Ishikawa (cell line): ENCODE measurements at regions not wholly inside any gene's neighbourhood (a gene's known extent, or its start where the extent isn't known, plus 50 kb on each side); places are given as distances from the start of the nearest gene placed in this dataset.

Source experiments
- CEBPB ChIP-seq: IDR thresholded peaks from 2 replicates; pipeline ENCODE4 v1.6.1; 2012
- CREB1 ChIP-seq: IDR thresholded peaks from 2 replicates; pipeline ENCODE4 v1.6.1; 2012; ENCODE audit warnings: low read depth
- EGR1 ChIP-seq: IDR thresholded peaks from 2 replicates; pipeline ENCODE4 v1.6.1; 2012
- EP300 ChIP-seq: IDR thresholded peaks from 2 replicates; pipeline ENCODE4 v1.6.1; 2012; ENCODE audit warnings: borderline replicate concordance
- FOXM1 ChIP-seq: IDR thresholded peaks from 2 replicates; pipeline ENCODE4 v1.6.1; 2012; ENCODE audit warnings: low read depth, borderline replicate concordance
- MAX ChIP-seq: IDR thresholded peaks from 2 replicates; pipeline ENCODE4 v1.6.1; 2012
- NFIC ChIP-seq: IDR thresholded peaks from 2 replicates; pipeline ENCODE4 v1.6.1; 2012
- RAD21 ChIP-seq: IDR thresholded peaks from 2 replicates; pipeline ENCODE4 v1.6.1; 2012; ENCODE audit warnings: low read depth
- REST ChIP-seq: IDR thresholded peaks from 2 replicates; pipeline ENCODE4 v1.6.1; 2012; ENCODE audit warnings: low read depth, mild to moderate bottlenecking
- TAF1 ChIP-seq: IDR thresholded peaks from 2 replicates; pipeline ENCODE4 v1.6.1; 2012; ENCODE audit warnings: low read depth, mild to moderate bottlenecking
- TCF12 ChIP-seq: IDR thresholded peaks from 2 replicates; pipeline ENCODE4 v1.6.1; 2012; ENCODE audit warnings: low read depth
- TEAD4 ChIP-seq: IDR thresholded peaks from 2 replicates; pipeline ENCODE4 v1.6.1; 2012
- USF1 ChIP-seq: IDR thresholded peaks from 2 replicates; pipeline ENCODE4 v1.6.1; 2012
- YY1 ChIP-seq: IDR thresholded peaks from 2 replicates; pipeline ENCODE4 v1.6.1; 2012; ENCODE audit warnings: low read depth
- ZBTB7A ChIP-seq: IDR thresholded peaks from 2 replicates; pipeline ENCODE4 v1.6.1; 2012; ENCODE audit warnings: low read depth

GRCh38 chr20:22836877-22837276 is 198.2 kb upstream of the SSTR4 start:
- TF ChIP-seq CREB1 (no peak), CEBPB (no peak), ZBTB7A (no peak), YY1 (no peak), EGR1 (no peak)

GRCh38 chr20:22838001-22838400 is 197.1 kb upstream of the SSTR4 start:
- TF ChIP-seq NFIC, result no peak
- TF ChIP-seq YY1, result no peak

GRCh38 chr20:22841846-22842245 is 193.3 kb upstream of the SSTR4 start:
- no peak for TF ChIP-seq TAF1
- TF ChIP-seq MAX, result no peak
- no peak for TF ChIP-seq TEAD4
- no peak for TF ChIP-seq NFIC
- TF ChIP-seq EP300, result no peak
- TF ChIP-seq YY1, result no peak

- no peak for TF ChIP-seq TCF12
- TF ChIP-seq TAF1, result no peak
- no peak for TF ChIP-seq ZBTB7A
- no peak for TF ChIP-seq TEAD4
- TF ChIP-seq CEBPB, result no peak
- TF ChIP-seq EP300, result no peak
- no peak for TF ChIP-seq NFIC
- TF ChIP-seq YY1, result no peak
These were observed 192.3 kb upstream of the SSTR4 start for GRCh38 chr20:22842793-22843192.

GRCh38 chr20:22844959-22845358 is 190.2 kb upstream of the SSTR4 start:
- no peak for TF ChIP-seq TEAD4
- no peak for TF ChIP-seq MAX
- no peak for TF ChIP-seq YY1
- TF ChIP-seq TCF12, result no peak

GRCh38 chr20:22846863-22847262 is 188.2 kb upstream of the SSTR4 start:
- TF ChIP-seq MAX (no peak), ZBTB7A (no peak), NFIC (no peak), EP300 (no peak), TCF12 (no peak), TEAD4 (no peak), YY1 (no peak), REST (no peak), CEBPB (no peak)

GRCh38 chr20:22848364-22848763 is 186.7 kb upstream of the SSTR4 start:
- TF ChIP-seq CEBPB (no peak), RAD21 (no peak), YY1 (no peak), USF1 (no peak), NFIC (no peak), CREB1 (no peak), EP300 (no peak)

- TF ChIP-seq NFIC, result no peak
- TF ChIP-seq MAX, result no peak
These were observed 173.7 kb upstream of the SSTR4 start for GRCh38 chr20:22861231-22861980.

GRCh38 chr20:22861990-22862389 is 173.1 kb upstream of the SSTR4 start:
- no peak for TF ChIP-seq TCF12
- no peak for TF ChIP-seq RAD21
- TF ChIP-seq TEAD4, result no peak
- TF ChIP-seq FOXM1, result no peak
- no peak for TF ChIP-seq NFIC
- TF ChIP-seq ZBTB7A, result no peak
- no peak for TF ChIP-seq EGR1
- TF ChIP-seq EP300, result no peak
- no peak for TF ChIP-seq YY1
- no peak for TF ChIP-seq TAF1
- no peak for TF ChIP-seq REST
- TF ChIP-seq MAX, result no peak
